WTC11 (cell line): ENCODE measurements at regions not wholly inside any gene's neighbourhood (a gene's known extent, or its start where the extent isn't known, plus 50 kb on each side); places are given as distances from the start of the nearest gene placed in this dataset.

Source experiments
- ATAC-seq: fragments of 200-7000 bp; cut with Tn5 transposase; 2 replicates; pipeline ENCODE4 v1.10.0; 2021; ENCODE audit warnings: mild to moderate bottlenecking, moderate library complexity
- CTCF ChIA-PET: fragments of 300-600 bp; sonication (Branson Sonifier 250); formaldehyde crosslinking; loops from one replicate; lab custom pipeline; 2021; ENCODE audit warnings: antibody characterized with exemption; lab: Charles Lee
- POLR2A ChIA-PET: fragments of 350-600 bp; sonication (Branson Sonifier 250); formaldehyde crosslinking; loops from one replicate; lab custom pipeline; 2021; ENCODE audit warnings: antibody characterized with exemption; lab: Charles Lee
- DNase-seq: peaks from one replicate; pipeline ENCODE4 v3.0.0; 2021; ENCODE audit warnings: low spot score
- H3K27ac Mint-ChIP-seq: 2 replicates; pipeline ENCODE4 v1.8.0; 2021; ENCODE audit warnings: mixed read lengths
- H3K27me3 Mint-ChIP-seq: 2 replicates; pipeline ENCODE4 v1.8.0; 2021; ENCODE audit warnings: low read depth, mild to moderate bottlenecking, moderate library complexity, mixed read lengths
- H3K36me3 Mint-ChIP-seq: 2 replicates; pipeline ENCODE4 v1.8.0; 2021; ENCODE audit warnings: mixed read lengths
- H3K4me1 Mint-ChIP-seq: 2 replicates; pipeline ENCODE4 v1.8.0; 2022; ENCODE audit warnings: mixed read lengths
- H3K4me3 Mint-ChIP-seq: 2 replicates; pipeline ENCODE4 v1.8.0; 2021; ENCODE audit warnings: mild to moderate bottlenecking, moderate library complexity, mixed read lengths
- H3K9me3 Mint-ChIP-seq: 2 replicates; pipeline ENCODE4 v1.8.0; 2021; ENCODE audit warnings: mixed read lengths
- CREM ChIP-seq: sonication (generic); formaldehyde crosslinking; IDR thresholded peaks from 2 replicates; pipeline ENCODE4 v1.8.1; 2022; ENCODE audit warnings: mild to moderate bottlenecking, missing genetic modification reagents, moderate library complexity
- EMX1 ChIP-seq: fragments of 250-450 bp; sonication (Bioruptor Pico); IDR thresholded peaks from 2 replicates; pipeline ENCODE4 v1.8.0; 2021; ENCODE audit warnings: mild to moderate bottlenecking
- ETV6 ChIP-seq: sonication (generic); formaldehyde crosslinking; IDR thresholded peaks from 2 replicates; pipeline ENCODE4 v1.8.1; 2022; ENCODE audit warnings: mild to moderate bottlenecking, missing genetic modification reagents
- GRHL2 ChIP-seq: fragments of 250-450 bp; sonication (Bioruptor Pico); IDR thresholded peaks from 2 replicates; pipeline ENCODE4 v1.8.0; 2022; ENCODE audit warnings: mild to moderate bottlenecking, moderate library complexity; ENCODE audit not compliant: insufficient replicate concordance, severe bottlenecking
- GTF2I ChIP-seq: fragments of 250-450 bp; sonication (Bioruptor Pico); conservative IDR thresholded peaks from 2 replicates; pipeline ENCODE4 v1.4.0; 2021; ENCODE audit warnings: mild to moderate bottlenecking
- JAZF1 ChIP-seq: fragments of 250-450 bp; sonication (Bioruptor Pico); IDR thresholded peaks from 2 replicates; pipeline ENCODE4 v1.9.0; 2021; ENCODE audit warnings: moderate library complexity, mild to moderate bottlenecking, inconsistent platforms
- RELA ChIP-seq: sonication (generic); formaldehyde crosslinking; IDR thresholded peaks from 2 replicates; pipeline ENCODE4 v1.8.1; 2022; ENCODE audit warnings: missing genetic modification reagents, mild to moderate bottlenecking, borderline replicate concordance
- SMAD3 ChIP-seq: sonication (generic); formaldehyde crosslinking; IDR thresholded peaks from 2 replicates; pipeline ENCODE4 v1.8.0; 2022; ENCODE audit warnings: missing genetic modification reagents, mild to moderate bottlenecking, borderline replicate concordance
- SOX15 ChIP-seq: fragments of 250-450 bp; sonication (Bioruptor Pico); IDR thresholded peaks from 2 replicates; pipeline ENCODE4 v1.9.0; 2021; ENCODE audit warnings: mild to moderate bottlenecking
- TCF7 ChIP-seq: sonication (generic); formaldehyde crosslinking; IDR thresholded peaks from 2 replicates; pipeline ENCODE4 v1.8.0; 2022; ENCODE audit warnings: mild to moderate bottlenecking, low read depth, missing genetic modification reagents, moderate library complexity
- TEAD1 ChIP-seq: sonication (generic); formaldehyde crosslinking; IDR thresholded peaks from 2 replicates; pipeline ENCODE4 v1.8.0; 2022; ENCODE audit warnings: mild to moderate bottlenecking, missing genetic modification reagents
- ZNF219 ChIP-seq: sonication (generic); formaldehyde crosslinking; IDR thresholded peaks from 2 replicates; pipeline ENCODE4 v1.8.0; 2023; ENCODE audit warnings: missing genetic modification reagents, mild to moderate bottlenecking, borderline replicate concordance
- ZNF317 ChIP-seq: sonication (generic); formaldehyde crosslinking; IDR thresholded peaks from 2 replicates; pipeline ENCODE4 v1.8.1; 2023; ENCODE audit warnings: low read depth, mild to moderate bottlenecking, moderate library complexity, missing genetic modification reagents, borderline replicate concordance
- ZNF396 ChIP-seq: fragments of 250-450 bp; sonication (Bioruptor Pico); IDR thresholded peaks from 2 replicates; pipeline ENCODE4 v1.8.0; 2021; ENCODE audit warnings: mild to moderate bottlenecking, moderate library complexity, borderline replicate concordance
- ZNF671 ChIP-seq: fragments of 250-450 bp; sonication (Bioruptor Pico); IDR thresholded peaks from 2 replicates; pipeline ENCODE4 v1.8.0; 2021; ENCODE audit warnings: mild to moderate bottlenecking
- TF ChIP-seq, protein P1 (sequence below): fragments of 250-450 bp; sonication (Bioruptor Pico); IDR thresholded peaks from 2 replicates; pipeline ENCODE4 v1.8.0; 2021; ENCODE audit warnings: mild to moderate bottlenecking
- TF ChIP-seq, protein P2 (sequence below): sonication (generic); formaldehyde crosslinking; IDR thresholded peaks from 2 replicates; pipeline ENCODE4 v1.8.1; 2022; ENCODE audit warnings: low read depth, missing genetic modification reagents, borderline replicate concordance
- TF ChIP-seq, protein P3 (sequence below): sonication (generic); formaldehyde crosslinking; conservative IDR thresholded peaks from 2 replicates; pipeline ENCODE4 v1.8.1; 2022; ENCODE audit warnings: mild to moderate bottlenecking, missing genetic modification reagents
- TF ChIP-seq, protein P4 (sequence below): sonication (generic); formaldehyde crosslinking; IDR thresholded peaks from 2 replicates; pipeline ENCODE4 v1.8.0; 2022; ENCODE audit warnings: mild to moderate bottlenecking, missing genetic modification reagents
- TF ChIP-seq, protein P5 (sequence below): fragments of 250-450 bp; sonication (Bioruptor Pico); IDR thresholded peaks from 2 replicates; pipeline ENCODE4 v1.9.0; 2021; ENCODE audit warnings: moderate library complexity, mild to moderate bottlenecking, inconsistent platforms, borderline replicate concordance
- TF ChIP-seq, protein P6 (sequence below): sonication (generic); formaldehyde crosslinking; IDR thresholded peaks from 2 replicates; pipeline ENCODE4 v1.8.1; 2023; ENCODE audit warnings: mild to moderate bottlenecking, moderate library complexity, missing genetic modification reagents
- TF ChIP-seq, protein P7 (sequence below): sonication (generic); formaldehyde crosslinking; IDR thresholded peaks from 2 replicates; pipeline ENCODE4 v1.8.1; 2022; ENCODE audit warnings: missing genetic modification reagents, borderline replicate concordance

DNA sequence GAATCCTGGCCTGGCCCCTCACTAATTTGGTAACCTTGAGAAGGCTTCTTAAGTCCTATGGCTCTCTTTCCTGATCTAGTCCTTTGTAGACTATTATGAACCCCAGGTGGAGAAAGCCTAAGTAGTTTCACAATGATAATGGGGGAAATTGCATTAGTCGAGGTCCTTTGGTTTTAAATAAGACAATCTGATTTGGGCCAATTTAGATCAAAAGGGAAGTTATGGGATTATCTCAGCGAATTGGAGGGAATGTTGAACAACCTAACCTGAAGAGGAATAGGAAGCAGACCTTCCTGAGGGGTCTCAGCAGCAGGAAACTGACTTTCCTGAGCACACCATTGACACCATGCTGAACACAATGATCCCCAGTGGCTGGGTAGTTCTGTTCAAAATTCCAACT lies 331.5 kb downstream of the PRDM5 start:
- Mint-ChIP-seq H3K36me3 (no peaks in the 10 kb centered on the region), H3K4me1 (no peaks in the 10 kb centered on the region), H3K4me3 (no peak overlapping the region), H3K27ac (no peak overlapping the region), H3K9me3 (no peaks in the 10 kb centered on the region), H3K27me3 (no peaks in the 10 kb centered on the region)
- DNase-seq: no peak
- CTCF ChIA-PET: no interaction called here
- POLR2A ChIA-PET: no interaction called here
- no peak for ATAC-seq
- TF ChIP-seq, protein P1, sequence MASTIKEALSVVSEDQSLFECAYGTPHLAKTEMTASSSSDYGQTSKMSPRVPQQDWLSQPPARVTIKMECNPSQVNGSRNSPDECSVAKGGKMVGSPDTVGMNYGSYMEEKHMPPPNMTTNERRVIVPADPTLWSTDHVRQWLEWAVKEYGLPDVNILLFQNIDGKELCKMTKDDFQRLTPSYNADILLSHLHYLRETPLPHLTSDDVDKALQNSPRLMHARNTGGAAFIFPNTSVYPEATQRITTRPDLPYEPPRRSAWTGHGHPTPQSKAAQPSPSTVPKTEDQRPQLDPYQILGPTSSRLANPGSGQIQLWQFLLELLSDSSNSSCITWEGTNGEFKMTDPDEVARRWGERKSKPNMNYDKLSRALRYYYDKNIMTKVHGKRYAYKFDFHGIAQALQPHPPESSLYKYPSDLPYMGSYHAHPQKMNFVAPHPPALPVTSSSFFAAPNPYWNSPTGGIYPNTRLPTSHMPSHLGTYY (CRISPR knock-in tag): no peak

DNA sequence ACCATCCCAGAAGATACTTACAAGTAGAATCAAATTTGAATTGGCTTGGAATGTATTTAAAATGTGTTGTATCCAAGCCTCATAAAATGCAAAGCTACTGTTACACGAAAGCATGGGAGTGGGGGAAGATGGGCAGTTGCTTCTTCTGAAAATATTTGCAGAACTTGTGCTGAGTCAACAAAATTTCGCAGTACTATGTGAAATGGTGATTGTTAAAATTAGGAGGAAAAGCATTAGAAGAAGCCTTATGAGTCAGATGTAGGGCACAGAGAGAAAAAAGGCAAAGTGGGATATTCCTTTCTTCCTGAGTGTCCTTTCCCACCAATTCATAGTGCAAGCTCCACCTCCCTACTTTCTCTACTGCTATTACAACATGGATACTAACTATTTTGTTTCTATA lies 332.7 kb downstream of the PRDM5 start:
- POLR2A ChIA-PET: no interaction called here
- peaks cover 8% of the 10 kb centered on the region for H3K9me3 Mint-ChIP-seq
- TF ChIP-seq RELA (CRISPR knock-in tag): no peak
- TF ChIP-seq, protein P2, sequence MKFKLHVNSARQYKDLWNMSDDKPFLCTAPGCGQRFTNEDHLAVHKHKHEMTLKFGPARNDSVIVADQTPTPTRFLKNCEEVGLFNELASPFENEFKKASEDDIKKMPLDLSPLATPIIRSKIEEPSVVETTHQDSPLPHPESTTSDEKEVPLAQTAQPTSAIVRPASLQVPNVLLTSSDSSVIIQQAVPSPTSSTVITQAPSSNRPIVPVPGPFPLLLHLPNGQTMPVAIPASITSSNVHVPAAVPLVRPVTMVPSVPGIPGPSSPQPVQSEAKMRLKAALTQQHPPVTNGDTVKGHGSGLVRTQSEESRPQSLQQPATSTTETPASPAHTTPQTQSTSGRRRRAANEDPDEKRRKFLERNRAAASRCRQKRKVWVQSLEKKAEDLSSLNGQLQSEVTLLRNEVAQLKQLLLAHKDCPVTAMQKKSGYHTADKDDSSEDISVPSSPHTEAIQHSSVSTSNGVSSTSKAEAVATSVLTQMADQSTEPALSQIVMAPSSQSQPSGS (CRISPR knock-in tag): no peak
- no peak overlapping the region for H3K27ac Mint-ChIP-seq
- no peak overlapping the region for H3K4me3 Mint-ChIP-seq
- no peaks in the 10 kb centered on the region for H3K27me3 Mint-ChIP-seq
- H3K4me1 Mint-ChIP-seq: no peaks in the 10 kb centered on the region
- H3K36me3 Mint-ChIP-seq: no peaks in the 10 kb centered on the region
- DNase-seq: no peak
- no peak for ATAC-seq
- CTCF ChIA-PET: no interaction called here

DNA sequence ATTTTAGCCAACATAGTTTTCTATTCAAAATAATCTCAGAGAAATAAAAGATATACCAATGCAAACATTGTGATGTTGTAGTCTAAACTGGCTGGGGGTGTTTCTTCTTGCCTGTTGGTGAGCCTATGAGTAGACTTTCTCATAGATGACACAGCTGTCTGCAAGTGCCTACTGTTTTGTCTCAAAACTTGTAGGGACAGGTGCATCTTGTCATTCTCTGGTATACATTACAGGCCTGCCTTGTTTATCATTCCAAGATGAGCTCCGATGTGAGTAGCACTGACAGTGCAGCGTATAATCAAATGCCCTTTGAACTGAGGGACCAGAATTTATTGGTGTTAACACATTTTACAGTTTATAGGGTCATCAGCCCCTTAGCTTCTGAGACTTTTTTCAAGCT lies 353.8 kb downstream of the PRDM5 start:
- no peak overlapping the region for H3K27ac Mint-ChIP-seq
- H3K9me3 Mint-ChIP-seq: peaks cover 22% of the 10 kb centered on the region
- ChIA-PET POLR2A (no interaction called here), CTCF (no interaction called here)
- TF ChIP-seq, protein P3, sequence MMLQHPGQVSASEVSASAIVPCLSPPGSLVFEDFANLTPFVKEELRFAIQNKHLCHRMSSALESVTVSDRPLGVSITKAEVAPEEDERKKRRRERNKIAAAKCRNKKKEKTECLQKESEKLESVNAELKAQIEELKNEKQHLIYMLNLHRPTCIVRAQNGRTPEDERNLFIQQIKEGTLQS (CRISPR knock-in tag): no peak
- TF ChIP-seq ETV6 (CRISPR knock-in tag) (no peak), TEAD1 (CRISPR knock-in tag) (no peak), JAZF1 (CRISPR knock-in tag) (no peak), CREM (CRISPR knock-in tag) (no peak), SOX15 (CRISPR knock-in tag) (no peak), ZNF671 (CRISPR knock-in tag) (no peak), GRHL2 (CRISPR knock-in tag) (no peak), TCF7 (CRISPR knock-in tag) (no peak), ZNF317 (CRISPR knock-in tag) (no peak), GTF2I (CRISPR knock-in tag) (no peak), EMX1 (CRISPR knock-in tag) (no peak), ZNF396 (CRISPR knock-in tag) (no peak), ZNF219 (CRISPR knock-in tag) (no peak), SMAD3 (CRISPR knock-in tag) (no peak)
- TF ChIP-seq, protein P2 (CRISPR knock-in tag): no peak
- TF ChIP-seq, protein P4, sequence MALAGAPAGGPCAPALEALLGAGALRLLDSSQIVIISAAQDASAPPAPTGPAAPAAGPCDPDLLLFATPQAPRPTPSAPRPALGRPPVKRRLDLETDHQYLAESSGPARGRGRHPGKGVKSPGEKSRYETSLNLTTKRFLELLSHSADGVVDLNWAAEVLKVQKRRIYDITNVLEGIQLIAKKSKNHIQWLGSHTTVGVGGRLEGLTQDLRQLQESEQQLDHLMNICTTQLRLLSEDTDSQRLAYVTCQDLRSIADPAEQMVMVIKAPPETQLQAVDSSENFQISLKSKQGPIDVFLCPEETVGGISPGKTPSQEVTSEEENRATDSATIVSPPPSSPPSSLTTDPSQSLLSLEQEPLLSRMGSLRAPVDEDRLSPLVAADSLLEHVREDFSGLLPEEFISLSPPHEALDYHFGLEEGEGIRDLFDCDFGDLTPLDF (CRISPR knock-in tag): no peak
- TF ChIP-seq, protein P5, sequence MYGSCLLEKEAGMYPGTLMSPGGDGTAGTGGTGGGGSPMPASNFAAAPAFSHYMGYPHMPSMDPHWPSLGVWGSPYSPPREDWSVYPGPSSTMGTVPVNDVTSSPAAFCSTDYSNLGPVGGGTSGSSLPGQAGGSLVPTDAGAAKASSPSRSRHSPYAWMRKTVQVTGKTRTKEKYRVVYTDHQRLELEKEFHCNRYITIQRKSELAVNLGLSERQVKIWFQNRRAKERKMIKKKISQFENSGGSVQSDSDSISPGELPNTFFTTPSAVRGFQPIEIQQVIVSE (CRISPR knock-in tag): no peak
- TF ChIP-seq, protein P6, sequence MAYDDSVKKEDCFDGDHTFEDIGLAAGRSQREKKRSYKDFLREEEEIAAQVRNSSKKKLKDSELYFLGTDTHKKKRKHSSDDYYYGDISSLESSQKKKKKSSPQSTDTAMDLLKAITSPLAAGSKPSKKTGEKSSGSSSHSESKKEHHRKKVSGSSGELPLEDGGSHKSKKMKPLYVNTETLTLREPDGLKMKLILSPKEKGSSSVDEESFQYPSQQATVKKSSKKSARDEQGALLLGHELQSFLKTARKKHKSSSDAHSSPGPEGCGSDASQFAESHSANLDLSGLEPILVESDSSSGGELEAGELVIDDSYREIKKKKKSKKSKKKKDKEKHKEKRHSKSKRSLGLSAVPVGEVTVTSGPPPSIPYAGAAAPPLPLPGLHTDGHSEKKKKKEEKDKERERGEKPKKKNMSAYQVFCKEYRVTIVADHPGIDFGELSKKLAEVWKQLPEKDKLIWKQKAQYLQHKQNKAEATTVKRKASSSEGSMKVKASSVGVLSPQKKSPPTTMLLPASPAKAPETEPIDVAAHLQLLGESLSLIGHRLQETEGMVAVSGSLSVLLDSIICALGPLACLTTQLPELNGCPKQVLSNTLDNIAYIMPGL (CRISPR knock-in tag): no peak
- TF ChIP-seq, protein P7, sequence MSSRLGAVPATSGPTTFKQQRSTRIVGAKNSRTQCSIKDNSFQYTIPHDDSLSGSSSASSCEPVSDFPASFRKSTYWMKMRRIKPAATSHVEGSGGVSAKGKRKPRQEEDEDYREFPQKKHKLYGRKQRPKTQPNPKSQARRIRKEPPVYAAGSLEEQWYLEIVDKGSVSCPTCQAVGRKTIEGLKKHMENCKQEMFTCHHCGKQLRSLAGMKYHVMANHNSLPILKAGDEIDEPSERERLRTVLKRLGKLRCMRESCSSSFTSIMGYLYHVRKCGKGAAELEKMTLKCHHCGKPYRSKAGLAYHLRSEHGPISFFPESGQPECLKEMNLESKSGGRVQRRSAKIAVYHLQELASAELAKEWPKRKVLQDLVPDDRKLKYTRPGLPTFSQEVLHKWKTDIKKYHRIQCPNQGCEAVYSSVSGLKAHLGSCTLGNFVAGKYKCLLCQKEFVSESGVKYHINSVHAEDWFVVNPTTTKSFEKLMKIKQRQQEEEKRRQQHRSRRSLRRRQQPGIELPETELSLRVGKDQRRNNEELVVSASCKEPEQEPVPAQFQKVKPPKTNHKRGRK: no peak
- H3K4me1 Mint-ChIP-seq: peaks cover 7% of the 10 kb centered on the region; the same call in 1 of the 2 replicates
- H3K27me3 Mint-ChIP-seq: no peaks in the 10 kb centered on the region
- DNase-seq: no peak
- no peak overlapping the region for H3K4me3 Mint-ChIP-seq
- H3K36me3 Mint-ChIP-seq: peaks cover 15% of the 10 kb centered on the region
- ATAC-seq: no peak
